Activated CD8-positive, alpha-beta T cell treated with anti-CD3 and anti-CD28 coated beads, Interleukin-2, amount 10 ng/mL, durations not matched to agents 7 days and 5 days (primary cell): ENCODE measurements at regions not wholly inside any gene's neighbourhood (a gene's known extent, or its start where the extent isn't known, plus 50 kb on each side); places are given as distances from the start of the nearest gene placed in this dataset.

Experiments
- ATAC-seq: fragments of 150-1000 bp; cut with Tn5 transposase; one replicate; pipeline ENCODE4 v1.10.0; 2021; ENCODE audit warnings: moderate library complexity
- CTCF ChIA-PET: fragments of 350-600 bp; sonication (Branson Sonifier 250); formaldehyde crosslinking; loops from one replicate; lab custom pipeline; 2021; ENCODE audit warnings: antibody characterized with exemption; lab: Charles Lee
- POLR2A ChIA-PET: fragments of 350-600 bp; sonication (Branson Sonifier 250); formaldehyde crosslinking; loops from one replicate; lab custom pipeline; 2021; ENCODE audit warnings: antibody characterized with exemption; lab: Charles Lee
- DNase-seq: peaks from one replicate; pipeline ENCODE4 v3.0.0-alpha.2; 2020
- H3K27ac Mint-ChIP-seq: one replicate; pipeline ENCODE4 v1.8.0; 2021; ENCODE audit warnings: mild to moderate bottlenecking, mixed read lengths
- H3K27me3 Mint-ChIP-seq: one replicate; pipeline ENCODE4 v1.8.0; 2021; ENCODE audit warnings: low read depth, mixed read lengths
- H3K36me3 Mint-ChIP-seq: one replicate; pipeline ENCODE4 v1.8.0; 2021; ENCODE audit warnings: low read depth, mixed read lengths
- H3K4me1 Mint-ChIP-seq: one replicate; pipeline ENCODE4 v1.8.0; 2021; ENCODE audit warnings: low read depth, mixed read lengths
- H3K4me3 Mint-ChIP-seq: one replicate; pipeline ENCODE4 v1.8.0; 2021; ENCODE audit warnings: mild to moderate bottlenecking, mixed read lengths
- H3K9me3 Mint-ChIP-seq: one replicate; pipeline ENCODE4 v1.8.0; 2022; ENCODE audit warnings: mixed read lengths; ENCODE audit not compliant: insufficient read depth

- no peak for ATAC-seq
- POLR2A ChIA-PET: no interaction called here
- no peaks in the 10 kb centered on the region for H3K27me3 Mint-ChIP-seq
- no peaks in the 10 kb centered on the region for H3K36me3 Mint-ChIP-seq
- H3K9me3 Mint-ChIP-seq: peaks cover 10% of the 10 kb centered on the region
- no peak overlapping the region for H3K4me3 Mint-ChIP-seq
- no peak for DNase-seq
- H3K27ac Mint-ChIP-seq: no peak overlapping the region
- H3K4me1 Mint-ChIP-seq: no peaks in the 10 kb centered on the region
- CTCF ChIA-PET: no interaction called here
These were observed 1354.1 kb upstream of the EPHA6 start for GRCh38 chr3:95460274-95460673.

- no peak for ATAC-seq
- Mint-ChIP-seq H3K27me3 (no peaks in the 10 kb centered on the region), H3K9me3 (peaks cover 10% of the 10 kb centered on the region), H3K36me3 (no peaks in the 10 kb centered on the region), H3K4me3 (no peak overlapping the region), H3K27ac (no peak overlapping the region), H3K4me1 (no peaks in the 10 kb centered on the region)
- ChIA-PET CTCF (no interaction called here), POLR2A (no interaction called here)
- no peak for DNase-seq
These were observed 1352.2 kb upstream of the EPHA6 start for GRCh38 chr3:95462161-95462560.

DNA sequence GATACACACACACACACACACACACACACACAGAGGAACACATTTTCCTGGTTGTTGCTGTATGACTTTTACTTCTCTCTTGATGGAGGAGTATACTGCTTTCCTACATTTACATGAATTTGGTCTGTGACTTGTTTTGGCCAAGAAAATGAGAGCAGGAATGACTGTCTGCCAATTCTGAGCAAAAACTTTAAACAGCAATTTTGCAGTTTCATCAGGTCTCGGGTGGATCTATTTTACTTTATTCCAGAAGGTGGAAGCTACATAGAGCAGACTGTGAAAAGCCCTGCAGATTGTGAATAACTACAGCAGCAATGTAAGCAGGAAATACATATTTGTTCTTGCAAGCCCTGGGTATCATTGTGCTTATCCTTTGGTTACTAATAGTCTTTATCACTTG is 1350.0 kb upstream of the EPHA6 start:
- ChIA-PET CTCF (no interaction called here), POLR2A (interaction anchor here (0.6 kb wide), 1 partner anchor 353 kb away, joined by 4 read pairs; no protein-coding TSS in a partner anchor)
- no peak for ATAC-seq
- Mint-ChIP-seq H3K9me3 (peaks cover 16% of the 10 kb centered on the region), H3K36me3 (no peaks in the 10 kb centered on the region), H3K4me3 (no peak overlapping the region), H3K27me3 (no peaks in the 10 kb centered on the region), H3K27ac (no peak overlapping the region), H3K4me1 (no peaks in the 10 kb centered on the region)
- DNase-seq: no peak

DNA sequence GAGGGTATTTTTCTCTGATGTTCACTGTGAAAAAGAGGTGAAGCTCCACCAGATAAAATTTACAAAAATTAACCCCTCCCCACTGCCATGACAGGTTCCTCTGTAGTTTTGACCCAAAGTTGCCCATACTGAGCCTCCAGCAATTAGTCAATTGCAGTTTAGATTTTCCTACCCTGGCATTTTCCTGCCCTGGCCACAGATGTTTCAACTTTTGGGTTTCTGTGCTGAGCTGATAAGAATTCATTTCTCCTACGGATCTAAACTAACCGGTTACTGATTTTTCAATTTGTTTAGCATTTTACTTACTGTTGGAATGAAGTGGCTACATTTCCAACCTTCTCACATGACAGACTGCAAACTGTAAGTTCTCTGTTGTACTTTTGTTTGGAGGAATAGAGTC is 1346.1 kb upstream of the EPHA6 start:
- no peak overlapping the region for H3K27ac Mint-ChIP-seq
- H3K4me1 Mint-ChIP-seq: no peaks in the 10 kb centered on the region
- POLR2A ChIA-PET: no interaction called here
- H3K9me3 Mint-ChIP-seq: peaks cover 12% of the 10 kb centered on the region
- DNase-seq (no peak), ATAC-seq (no peak)
- CTCF ChIA-PET: no interaction called here
- H3K4me3 Mint-ChIP-seq: no peak overlapping the region
- H3K27me3 Mint-ChIP-seq: no peaks in the 10 kb centered on the region
- H3K36me3 Mint-ChIP-seq: no peaks in the 10 kb centered on the region

DNA sequence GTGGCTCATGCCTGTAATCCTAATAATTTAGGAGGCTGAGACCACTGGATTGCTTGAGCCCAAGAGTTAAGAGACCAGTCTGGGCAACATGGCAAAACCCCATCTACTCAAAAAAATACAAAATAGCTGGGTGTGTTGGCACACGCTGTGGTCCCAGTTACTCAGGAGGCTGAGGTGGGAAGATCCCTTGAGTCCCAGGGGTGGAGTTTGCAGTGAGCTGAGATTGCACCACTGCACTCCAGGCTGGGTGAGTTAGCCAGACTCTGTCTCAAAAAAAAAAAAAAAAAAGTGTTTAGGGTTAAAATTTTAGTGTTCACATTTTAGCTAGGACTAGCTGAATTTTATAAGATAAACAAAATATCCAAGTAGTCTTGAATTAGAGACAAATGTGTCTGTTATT is 1340.1 kb upstream of the EPHA6 start:
- H3K4me3 Mint-ChIP-seq: no peak overlapping the region
- peaks cover 5% of the 10 kb centered on the region for H3K9me3 Mint-ChIP-seq
- H3K36me3 Mint-ChIP-seq: no peaks in the 10 kb centered on the region

DNA sequence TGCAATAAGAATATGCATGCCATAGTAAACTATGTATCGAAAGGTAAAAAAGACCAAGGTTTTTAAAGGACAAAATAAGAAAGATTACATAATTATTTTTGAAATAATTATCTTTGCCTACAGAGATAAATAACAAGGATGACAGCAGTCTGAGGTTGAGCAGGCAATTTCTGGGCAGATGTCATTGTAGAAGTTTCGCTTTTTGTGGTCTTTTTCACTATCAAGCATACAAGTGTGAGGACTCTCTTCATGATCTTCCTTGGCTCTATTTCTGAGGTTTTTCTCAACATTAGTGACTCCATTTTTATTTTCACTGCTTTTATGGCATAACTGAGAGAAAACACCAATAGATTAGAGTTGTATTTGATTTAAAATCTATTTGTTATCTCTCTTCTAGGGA is 1337.9 kb upstream of the EPHA6 start:
- ATAC-seq: no peak
- H3K36me3 Mint-ChIP-seq: no peaks in the 10 kb centered on the region
- no peaks in the 10 kb centered on the region for H3K9me3 Mint-ChIP-seq
- no peaks in the 10 kb centered on the region for H3K4me1 Mint-ChIP-seq
- no peak overlapping the region for H3K4me3 Mint-ChIP-seq
- no peaks in the 10 kb centered on the region for H3K27me3 Mint-ChIP-seq
- DNase-seq: no peak
- POLR2A ChIA-PET: no interaction called here
- H3K27ac Mint-ChIP-seq: no peak overlapping the region
- CTCF ChIA-PET: no interaction called here

More for the DNA sequence above, 1340.1 kb upstream of the EPHA6 start:
- ChIA-PET CTCF (no interaction called here), POLR2A (no interaction called here)
- no peaks in the 10 kb centered on the region for H3K4me1 Mint-ChIP-seq
- ATAC-seq (no peak), DNase-seq (no peak)
- H3K27ac Mint-ChIP-seq: no peak overlapping the region
- H3K27me3 Mint-ChIP-seq: no peaks in the 10 kb centered on the region

DNA sequence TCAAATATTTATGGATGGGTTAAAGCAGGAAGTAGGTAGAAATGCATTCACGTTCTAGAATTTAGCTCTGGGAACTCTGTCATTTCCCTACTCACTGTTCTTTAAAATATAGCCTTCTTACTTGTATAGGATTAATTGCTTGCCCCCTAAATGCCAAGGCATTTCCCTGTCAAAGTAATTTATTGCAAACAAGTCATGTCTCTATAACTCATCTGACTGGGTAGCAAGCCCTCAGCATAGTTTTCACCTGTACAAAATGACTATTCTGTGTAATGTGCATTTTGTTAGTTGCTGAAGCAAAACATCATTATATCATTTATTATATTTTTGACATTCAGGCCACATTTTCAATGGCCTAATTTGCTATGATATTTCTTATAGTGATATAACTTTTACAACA is 1308.2 kb upstream of the EPHA6 start:
- Mint-ChIP-seq H3K4me1 (no peaks in the 10 kb centered on the region), H3K9me3 (peaks cover 6% of the 10 kb centered on the region), H3K27ac (no peak overlapping the region), H3K36me3 (no peaks in the 10 kb centered on the region), H3K27me3 (no peaks in the 10 kb centered on the region), H3K4me3 (no peak overlapping the region)
- CTCF ChIA-PET: no interaction called here
- POLR2A ChIA-PET: no interaction called here
- no peak for DNase-seq
- ATAC-seq: no peak

GRCh38 chr3:95508124-95508523 is 1306.3 kb upstream of the EPHA6 start:
- Mint-ChIP-seq H3K4me1 (no peaks in the 10 kb centered on the region), H3K27ac (no peak overlapping the region), H3K9me3 (peaks cover 6% of the 10 kb centered on the region), H3K4me3 (no peak overlapping the region), H3K36me3 (no peaks in the 10 kb centered on the region), H3K27me3 (no peaks in the 10 kb centered on the region)
- no peak for ATAC-seq
- ChIA-PET CTCF (no interaction called here), POLR2A (no interaction called here)
- DNase-seq: no peak

- no peak for ATAC-seq
- no peaks in the 10 kb centered on the region for H3K27me3 Mint-ChIP-seq
- H3K4me3 Mint-ChIP-seq: no peak overlapping the region
- POLR2A ChIA-PET: no interaction called here
- no peak overlapping the region for H3K27ac Mint-ChIP-seq
- H3K9me3 Mint-ChIP-seq: peaks cover 2% of the 10 kb centered on the region
- H3K36me3 Mint-ChIP-seq: no peaks in the 10 kb centered on the region
- CTCF ChIA-PET: no interaction called here
- no peaks in the 10 kb centered on the region for H3K4me1 Mint-ChIP-seq
- DNase-seq: no peak
These were observed 1302.6 kb upstream of the EPHA6 start for GRCh38 chr3:95511828-95512227.

DNA sequence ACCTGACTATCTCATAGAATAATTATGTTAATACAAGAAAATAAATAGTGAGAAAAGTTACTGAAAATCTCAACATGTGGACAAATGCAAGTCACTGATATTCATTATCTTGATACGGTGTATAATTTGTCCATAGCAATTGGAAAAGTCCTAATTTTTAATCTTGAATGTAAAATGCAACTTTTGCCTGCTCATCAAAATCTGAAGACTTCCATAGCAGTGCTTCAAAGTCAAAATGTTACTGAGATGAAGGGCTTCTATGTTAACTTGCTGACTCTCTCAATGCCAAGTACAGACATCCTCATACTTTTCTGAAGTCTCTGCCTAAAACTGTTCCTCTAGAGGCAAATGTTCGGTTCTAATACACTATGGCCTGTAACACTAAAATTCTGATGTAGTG is 1300.1 kb upstream of the EPHA6 start:
- H3K36me3 Mint-ChIP-seq: no peaks in the 10 kb centered on the region

DNA sequence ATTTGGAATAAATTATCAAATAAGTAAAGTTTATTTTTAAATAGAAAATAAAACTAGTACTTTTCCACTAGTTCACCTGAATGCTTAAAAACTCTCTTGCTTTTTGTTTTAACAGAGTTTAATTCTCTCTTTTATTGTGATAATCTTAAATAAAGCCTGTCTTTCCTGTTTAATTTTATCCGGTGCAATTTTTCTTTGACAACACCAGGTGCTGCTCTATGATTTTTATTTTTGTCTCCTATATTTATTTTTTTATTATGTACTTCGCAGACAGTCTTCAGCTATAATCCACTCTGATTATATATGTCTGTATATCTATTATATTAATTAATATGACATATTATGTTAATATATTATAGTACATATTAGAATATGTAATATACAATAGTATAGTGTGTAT is 1293.0 kb upstream of the EPHA6 start:
- ChIA-PET POLR2A (no interaction called here), CTCF (no interaction called here)
- ATAC-seq (no peak), DNase-seq (no peak)
- H3K27me3 Mint-ChIP-seq: no peaks in the 10 kb centered on the region
- H3K27ac Mint-ChIP-seq: no peak overlapping the region
- H3K4me3 Mint-ChIP-seq: no peak overlapping the region
- H3K36me3 Mint-ChIP-seq: no peaks in the 10 kb centered on the region
- no peaks in the 10 kb centered on the region for H3K4me1 Mint-ChIP-seq
- H3K9me3 Mint-ChIP-seq: no peaks in the 10 kb centered on the region

More for the DNA sequence above, 1300.1 kb upstream of the EPHA6 start:
- CTCF ChIA-PET: no interaction called here
- DNase-seq (no peak), ATAC-seq (no peak)
- H3K4me3 Mint-ChIP-seq: no peak overlapping the region
- H3K4me1 Mint-ChIP-seq: no peaks in the 10 kb centered on the region
- POLR2A ChIA-PET: no interaction called here
- no peaks in the 10 kb centered on the region for H3K27me3 Mint-ChIP-seq
- H3K9me3 Mint-ChIP-seq: no peaks in the 10 kb centered on the region
- no peak overlapping the region for H3K27ac Mint-ChIP-seq

- H3K4me1 Mint-ChIP-seq: no peaks in the 10 kb centered on the region
- H3K27me3 Mint-ChIP-seq: no peaks in the 10 kb centered on the region
- ChIA-PET CTCF (no interaction called here), POLR2A (no interaction called here)
- no peaks in the 10 kb centered on the region for H3K36me3 Mint-ChIP-seq
- DNase-seq (no peak), ATAC-seq (no peak)
- no peak overlapping the region for H3K4me3 Mint-ChIP-seq
- H3K27ac Mint-ChIP-seq: no peak overlapping the region
- no peaks in the 10 kb centered on the region for H3K9me3 Mint-ChIP-seq
These were observed 1291.9 kb upstream of the EPHA6 start for GRCh38 chr3:95522449-95522848.

- Mint-ChIP-seq H3K27me3 (no peaks in the 10 kb centered on the region), H3K27ac (no peak overlapping the region), H3K4me3 (no peak overlapping the region), H3K4me1 (no peaks in the 10 kb centered on the region), H3K36me3 (no peaks in the 10 kb centered on the region), H3K9me3 (peaks cover 4% of the 10 kb centered on the region)
- ChIA-PET POLR2A (no interaction called here), CTCF (no interaction called here)
- DNase-seq: no peak
- ATAC-seq: no peak
These were observed 1274.4 kb upstream of the EPHA6 start for GRCh38 chr3:95539950-95540483.
